ENCODE measurements at regions not wholly inside any gene's neighbourhood (a gene's known extent, or its start where the extent isn't known, plus 50 kb on each side); places are given as distances from the start of the nearest gene placed in this dataset.
A peak's percentile ranks its signal among the peaks of the same experiment; 100 is the strongest.

DNA sequence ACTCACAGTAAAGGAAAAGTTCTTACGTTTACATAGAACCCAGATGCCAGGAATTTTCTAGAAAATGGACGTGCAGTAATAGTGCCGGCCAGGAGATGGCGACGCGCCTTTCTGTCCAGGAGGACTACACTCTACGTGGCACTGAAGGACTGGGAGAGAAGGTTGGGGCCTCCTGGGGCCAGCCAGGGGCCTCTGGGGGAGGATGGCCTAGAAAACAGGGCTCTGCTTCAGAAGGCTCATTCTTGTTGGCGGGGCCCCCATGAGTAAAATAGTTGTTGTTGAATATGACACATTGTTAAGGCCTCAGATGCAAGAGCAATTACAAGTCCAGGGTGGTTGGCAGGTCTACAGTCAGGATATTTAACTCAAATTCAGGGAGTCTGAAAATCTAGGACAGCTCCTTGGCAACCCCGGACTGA lies 120.1 kb upstream of the MAX start:
- no peak overlapping the region for H3K27ac ChIP-seq
- intact Hi-C loops (cut with DNase I), result no loop called here

DNA sequence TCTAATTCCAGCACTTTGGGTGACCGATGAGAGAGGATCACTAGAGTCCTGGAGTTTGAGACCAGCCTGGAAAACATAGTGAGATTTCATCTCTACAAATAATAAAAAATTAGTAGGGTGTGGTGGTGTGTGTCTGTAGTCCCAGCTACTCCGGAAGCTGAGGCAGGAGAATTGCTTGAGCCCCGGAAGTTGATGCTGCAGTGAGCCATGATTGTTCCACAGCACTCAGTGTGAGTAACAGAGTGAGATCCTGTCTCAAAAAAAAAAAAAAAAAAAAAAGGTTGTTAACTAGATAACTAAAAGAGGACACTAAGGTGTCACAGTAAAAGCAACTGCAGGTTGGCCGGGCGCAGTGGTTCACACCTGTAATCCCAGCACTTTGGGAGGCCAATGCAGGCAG lies 121.3 kb upstream of the MAX start:
- H3K4me3 ChIP-seq, result no peak overlapping the region
- H3K4me1 ChIP-seq, result peaks cover 9% of the 10 kb centered on the region
- H3K36me3 ChIP-seq, result no peaks in the 10 kb centered on the region
- no peak for TF ChIP-seq POLR2A (IDR thresholded peaks at IDR 0.05)
- TF ChIP-seq CTCF (IDR thresholded peaks at IDR 0.05), result no peak
- TF ChIP-seq POLR2AphosphoS5 (IDR thresholded peaks at IDR 0.05; ENCODE audit: insufficient read depth in 1 of 2, low read depth in 1 of 2), result no peak
- DNase-seq (ENCODE audit: extremely low spot score in 2 of 2), result no peak
- H3K9me3 ChIP-seq, result no peaks in the 10 kb centered on the region
- no peaks in the 10 kb centered on the region for H3K27me3 ChIP-seq
- intact Hi-C loops (cut with DNase I), result no loop called here
- no peak overlapping the region for H3K27ac ChIP-seq

More for the DNA sequence above, 120.1 kb upstream of the MAX start:
- Histone ChIP-seq H3K4me1 (peaks cover 9% of the 10 kb centered on the region), H3K9me3 (no peaks in the 10 kb centered on the region), H3K36me3 (no peaks in the 10 kb centered on the region), H3K4me3 (no peak overlapping the region), H3K27me3 (no peaks in the 10 kb centered on the region)
- no peak for DNase-seq (ENCODE audit: extremely low spot score in 2 of 2)
- TF ChIP-seq POLR2AphosphoS5 (IDR thresholded peaks at IDR 0.05; ENCODE audit: insufficient read depth in 1 of 2, low read depth in 1 of 2) (peak in 1 of 2 donors; percentile 22), POLR2A (IDR thresholded peaks at IDR 0.05) (no peak), CTCF (IDR thresholded peaks at IDR 0.05) (peak in 2 of 3 experiments; percentile 57 to 62)

DNA sequence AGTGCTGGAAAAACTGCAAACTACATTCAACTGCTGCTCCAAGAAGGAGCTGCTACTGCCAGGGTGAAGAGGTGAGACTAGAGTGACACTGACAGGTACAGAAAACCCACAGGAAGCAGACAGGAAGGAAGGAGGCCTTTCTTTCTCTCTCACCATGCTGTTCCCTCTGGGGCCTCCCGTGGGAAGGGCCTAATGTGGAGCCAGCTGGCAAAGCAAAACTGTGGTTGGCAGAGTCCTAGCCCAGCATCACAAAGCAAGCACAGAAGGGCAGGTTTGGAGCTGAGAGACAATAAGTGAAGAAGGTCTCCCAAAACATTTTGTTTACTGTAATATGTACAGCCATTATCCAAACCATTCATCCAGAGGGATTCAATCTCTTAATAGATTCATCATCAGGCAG lies 122.5 kb upstream of the MAX start:
- no peaks in the 10 kb centered on the region for H3K27me3 ChIP-seq
- TF ChIP-seq POLR2A (IDR thresholded peaks at IDR 0.05) (no peak), CTCF (IDR thresholded peaks at IDR 0.05) (no peak), POLR2AphosphoS5 (IDR thresholded peaks at IDR 0.05; ENCODE audit: insufficient read depth in 1 of 2, low read depth in 1 of 2) (no peak)
- no peaks in the 10 kb centered on the region for H3K36me3 ChIP-seq
- intact Hi-C loops (cut with DNase I), result no loop called here
- H3K27ac ChIP-seq, result no peak overlapping the region
- no peaks in the 10 kb centered on the region for H3K9me3 ChIP-seq
- H3K4me1 ChIP-seq, result peaks cover 17% of the 10 kb centered on the region
- H3K4me3 ChIP-seq, result no peak overlapping the region
- DNase-seq (ENCODE audit: extremely low spot score in 2 of 2), result no peak

DNA sequence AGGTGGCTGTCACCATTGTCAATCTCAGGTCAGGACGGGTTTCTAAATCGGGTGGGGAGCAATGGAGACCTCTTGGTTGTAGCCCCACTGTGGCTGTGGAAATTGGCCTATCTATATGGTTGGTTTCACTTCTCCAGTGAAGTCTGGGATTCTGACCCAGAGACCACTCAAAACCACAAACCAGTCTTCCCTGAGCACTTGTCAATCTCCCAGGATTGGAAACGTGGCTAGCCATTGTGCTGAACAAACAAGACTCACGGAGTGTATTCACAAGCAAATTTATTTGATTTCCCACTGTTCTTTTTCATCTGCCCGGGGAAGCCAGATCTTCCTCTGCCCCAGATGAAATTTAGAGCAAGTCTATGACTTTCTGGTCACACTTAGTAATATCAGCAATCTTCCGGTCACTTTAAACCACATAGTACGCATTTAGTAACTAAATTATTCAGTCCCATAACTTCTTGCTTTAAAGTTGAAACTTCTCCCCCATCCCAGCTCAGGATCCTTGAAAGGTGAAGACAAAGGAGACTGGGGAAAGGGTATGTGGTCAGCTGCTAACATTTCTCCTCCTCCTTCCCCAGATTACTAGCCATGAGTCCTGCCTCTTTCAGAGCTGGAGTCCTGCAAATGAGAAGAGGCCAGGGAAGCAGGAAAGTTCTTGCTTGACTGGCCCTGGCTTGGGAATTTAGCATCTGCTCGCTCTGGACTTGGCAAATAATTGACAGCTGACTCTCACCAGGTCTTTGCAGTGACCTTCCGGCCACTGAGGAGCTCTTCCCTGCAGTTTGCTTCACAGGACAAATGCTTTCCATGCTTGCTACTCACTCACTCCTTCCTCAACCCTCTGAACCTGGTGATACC lies 123.2 kb upstream of the MAX start:
- Histone ChIP-seq H3K36me3 (no peaks in the 10 kb centered on the region), H3K27me3 (no peaks in the 10 kb centered on the region), H3K4me1 (peaks cover 24% of the 10 kb centered on the region), H3K4me3 (no peak overlapping the region), H3K9me3 (no peaks in the 10 kb centered on the region), H3K27ac (no peak overlapping the region)
- TF ChIP-seq CTCF (IDR thresholded peaks at IDR 0.05) (no peak), POLR2A (IDR thresholded peaks at IDR 0.05) (no peak), POLR2AphosphoS5 (IDR thresholded peaks at IDR 0.05; ENCODE audit: insufficient read depth in 1 of 2, low read depth in 1 of 2) (no peak)
- no peak for DNase-seq (ENCODE audit: extremely low spot score in 2 of 2)
- intact Hi-C loops (cut with DNase I), result no loop called here
